Right renal pelvis (tissue), 4 donors: ENCODE measurements at regions not wholly inside any gene's neighbourhood (a gene's known extent, or its start where the extent isn't known, plus 50 kb on each side); places are given as distances from the start of the nearest gene placed in this dataset.
"Not testable (repeated sequence)": the region's sequence is repeated elsewhere in the genome, so short reads cannot be mapped to it uniquely, and the experiment has no call there.

Source experiments
- DNase-seq, 4 donors: peaks; one replicate each; pipeline ENCODE4 v3.0.0-alpha.2; 2013; ENCODE audit warnings: low read depth in 4 of 4, low spot score in 3 of 4, missing footprints in 1 of 4

DNA sequence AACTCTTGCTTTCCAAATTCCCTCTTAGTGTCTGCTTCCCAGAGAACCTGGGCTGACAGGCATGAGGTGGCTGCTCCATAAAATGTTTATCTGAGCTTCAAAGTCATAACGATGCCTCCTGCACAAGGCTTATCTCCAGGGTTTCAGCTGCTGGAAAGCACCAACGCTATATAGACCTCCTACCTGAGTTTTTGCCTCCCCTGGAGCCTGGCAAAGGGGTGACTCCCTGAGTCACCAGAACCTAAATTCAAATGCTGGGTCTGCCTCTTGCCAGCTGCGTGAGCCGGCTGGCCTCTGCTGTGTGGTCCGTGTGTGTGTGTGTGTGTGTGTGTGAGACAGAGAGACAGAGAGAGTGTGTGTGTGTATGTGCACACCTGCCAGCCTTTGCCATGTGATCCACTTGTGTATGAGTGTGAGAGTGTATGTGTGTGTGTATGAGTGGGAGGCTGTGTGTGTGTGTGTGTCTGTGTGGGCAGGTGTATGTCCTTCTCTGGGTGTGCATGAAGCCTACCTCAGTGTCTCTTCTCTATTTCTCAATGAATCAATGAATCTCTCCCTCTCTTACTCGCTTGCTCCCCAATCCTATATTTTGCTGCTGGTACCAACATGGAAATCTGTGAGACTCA is 714.9 kb downstream of the MATN1 start:
- DNase-seq = no peak

DNA sequence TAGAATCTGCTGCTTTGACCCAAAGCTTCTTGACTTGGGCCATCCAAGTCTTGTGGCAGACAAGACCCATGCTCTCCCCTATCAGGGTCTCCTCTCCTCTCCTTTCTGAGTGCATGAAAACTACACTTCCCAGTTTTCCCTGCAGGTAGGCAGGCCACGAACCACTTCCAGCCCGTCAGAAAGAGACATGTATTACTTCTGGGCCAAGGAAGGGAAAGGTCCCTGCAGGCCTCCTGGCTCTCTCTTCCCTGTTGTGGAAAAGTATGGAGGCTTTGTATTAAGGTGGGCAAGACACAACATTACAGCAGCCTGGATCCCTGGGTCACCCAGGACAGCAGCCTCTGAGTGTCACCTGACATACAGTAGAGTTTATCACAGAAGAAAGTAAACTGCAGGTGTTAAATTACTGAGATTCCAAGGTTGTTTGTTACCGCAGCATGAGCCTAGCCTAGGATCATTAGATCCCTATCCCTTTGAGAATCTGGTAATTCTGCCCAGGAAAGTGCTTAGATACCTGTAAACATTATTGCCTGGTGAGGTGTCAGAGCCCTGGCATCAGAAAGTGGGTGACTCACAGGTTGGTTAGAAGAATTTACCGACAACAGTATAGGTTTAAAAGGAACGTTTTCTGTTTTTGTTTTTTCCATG is 717.3 kb downstream of the MATN1 start:
- DNase-seq = no peak

DNA sequence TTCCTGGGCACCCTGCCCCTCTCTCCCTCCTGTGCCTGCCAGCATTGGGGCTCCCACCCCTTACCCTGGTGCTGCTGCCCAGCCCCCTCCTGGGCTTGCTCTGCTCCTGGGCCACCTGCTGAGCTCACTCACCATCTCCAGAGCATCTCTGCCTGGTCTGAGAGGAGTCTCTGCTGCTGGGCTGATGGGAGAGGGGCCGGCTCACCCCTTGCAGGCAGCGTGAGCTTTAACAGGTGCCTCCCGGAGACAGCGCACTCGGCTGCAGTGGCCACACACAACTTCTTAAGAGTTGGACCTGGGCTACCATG is 721.7 kb downstream of the MATN1 start:
- no peak for DNase-seq

DNA sequence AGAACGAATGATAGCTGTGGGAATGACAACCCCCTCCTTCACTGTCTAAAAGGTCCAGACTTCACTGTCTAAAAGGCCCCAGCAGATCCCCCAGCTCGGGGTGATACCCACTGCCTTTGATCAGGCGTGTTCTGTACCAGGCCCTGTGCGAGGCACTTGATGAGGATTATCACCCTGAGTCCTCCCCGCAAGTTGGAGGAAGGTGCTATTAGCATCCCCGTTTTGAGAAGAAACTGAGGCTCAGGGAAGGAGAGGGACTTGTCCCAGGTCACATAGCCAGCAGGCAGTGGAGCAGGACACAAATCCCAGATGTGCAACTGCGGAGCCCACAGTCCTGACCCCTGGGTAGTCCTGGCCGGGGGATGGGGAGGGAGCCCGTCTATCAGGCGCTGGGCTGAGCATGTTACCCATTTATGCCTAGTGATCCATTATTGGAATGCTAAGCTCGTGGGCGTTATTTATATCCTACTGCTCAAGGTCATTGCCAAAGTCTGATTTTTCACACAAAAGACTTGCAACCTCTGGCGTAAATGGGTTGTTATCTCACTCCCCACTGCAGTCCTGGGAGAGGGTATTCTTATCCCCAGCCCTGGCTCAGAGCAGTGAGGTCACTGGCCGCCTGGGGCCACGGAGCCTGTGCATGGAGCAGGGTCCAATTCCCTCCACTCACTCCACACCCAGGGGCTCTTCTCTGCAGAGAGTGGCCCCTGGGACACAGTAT is 722.2 kb downstream of the MATN1 start:
- no peak for DNase-seq

DNA sequence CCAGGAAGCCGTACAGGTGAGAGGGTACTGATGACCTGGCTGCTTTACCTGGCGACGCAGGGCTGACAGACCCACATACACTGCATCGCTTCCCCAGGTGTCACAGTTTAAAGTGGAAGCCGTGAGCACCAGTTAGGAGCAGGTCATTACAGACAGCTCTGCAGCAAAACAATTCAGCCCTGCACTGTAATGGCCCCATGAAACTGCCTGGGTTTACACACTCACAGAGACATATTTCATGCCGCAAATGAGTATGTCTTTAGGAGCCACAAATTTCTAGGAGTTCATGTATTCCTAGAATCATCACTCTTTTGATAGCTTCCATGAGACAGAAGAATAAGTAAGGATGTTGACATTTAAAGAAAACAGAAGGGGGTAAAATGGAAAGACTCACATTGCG is 723.1 kb downstream of the MATN1 start:
- DNase-seq = no peak

DNA sequence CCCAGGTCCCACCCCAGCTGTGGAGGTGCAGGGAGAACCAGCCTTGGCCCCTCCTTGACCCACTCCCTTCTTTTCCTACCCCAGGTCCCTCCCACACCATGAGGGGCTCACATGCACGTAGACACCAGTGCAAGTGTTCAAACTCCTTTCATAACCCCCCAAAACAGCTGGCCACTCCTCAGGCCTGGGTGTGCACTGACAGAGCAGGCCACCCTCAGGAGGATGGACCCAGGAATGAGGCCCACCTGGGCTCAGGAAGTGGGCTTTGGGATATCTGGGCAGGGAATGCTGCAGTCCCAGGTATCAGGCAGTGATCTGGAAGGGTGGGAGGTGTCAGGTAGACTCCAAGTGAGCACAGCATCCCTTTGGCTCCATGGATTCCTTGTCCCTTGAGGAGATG is 723.8 kb downstream of the MATN1 start:
- DNase-seq = no peak

DNA sequence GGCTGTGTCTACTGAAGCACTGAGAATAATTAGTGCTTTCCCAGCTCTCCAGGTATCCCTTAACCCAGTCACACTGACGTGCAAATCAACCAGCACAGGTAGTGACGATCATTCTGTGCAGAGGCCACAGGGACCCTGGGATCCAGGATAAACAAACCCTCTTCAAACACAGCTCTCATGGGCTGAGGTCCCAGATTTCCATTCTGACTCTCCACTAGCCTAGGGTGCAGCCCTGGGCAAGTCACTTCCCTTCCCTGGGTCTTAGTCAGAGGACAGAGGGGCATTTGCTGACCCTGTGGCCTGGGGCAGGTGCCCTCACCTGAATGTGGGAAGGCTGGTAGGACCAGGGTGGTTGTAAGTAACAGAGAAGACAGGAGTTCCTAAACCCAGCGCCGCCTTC is 724.7 kb downstream of the MATN1 start:
- DNase-seq = no peak

DNA sequence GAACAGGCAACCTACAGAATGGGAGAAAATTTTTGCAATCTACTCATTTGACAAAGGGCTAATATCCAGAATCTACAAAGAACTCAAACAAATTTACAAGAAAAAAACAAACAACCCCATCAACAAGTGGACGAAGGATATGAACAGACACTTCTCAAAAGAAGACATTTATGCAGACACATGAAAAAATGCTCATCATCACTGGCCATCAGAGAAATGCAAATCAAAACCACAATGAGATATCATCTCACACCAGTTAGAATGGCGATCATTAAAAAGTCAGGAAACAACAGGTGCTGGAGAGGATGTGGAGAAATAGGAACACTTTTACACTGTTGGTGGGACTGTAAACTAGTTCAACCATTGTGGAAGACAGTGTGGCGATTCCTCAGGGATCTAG is 725.6 kb downstream of the MATN1 start:
- DNase-seq = not testable (repeated sequence)

DNA sequence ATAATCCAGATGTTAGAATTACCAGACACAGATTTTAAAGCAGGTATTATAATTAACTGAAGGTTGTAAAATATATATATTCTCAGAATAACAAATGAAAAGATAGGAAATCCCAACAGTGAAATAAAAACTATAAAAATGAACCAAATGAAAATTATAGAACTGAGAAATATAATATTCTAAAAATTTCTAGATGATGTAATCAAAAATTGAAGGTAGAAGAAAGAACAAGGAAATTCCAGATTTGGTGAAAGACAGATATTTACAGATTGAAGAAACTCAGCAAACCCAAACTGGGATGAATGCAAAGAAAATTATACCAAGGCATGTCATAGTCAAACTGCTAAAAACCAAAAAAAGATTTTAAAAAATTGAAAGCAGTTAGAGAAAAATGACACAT is 729.4 kb downstream of the MATN1 start:
- no peak for DNase-seq

DNA sequence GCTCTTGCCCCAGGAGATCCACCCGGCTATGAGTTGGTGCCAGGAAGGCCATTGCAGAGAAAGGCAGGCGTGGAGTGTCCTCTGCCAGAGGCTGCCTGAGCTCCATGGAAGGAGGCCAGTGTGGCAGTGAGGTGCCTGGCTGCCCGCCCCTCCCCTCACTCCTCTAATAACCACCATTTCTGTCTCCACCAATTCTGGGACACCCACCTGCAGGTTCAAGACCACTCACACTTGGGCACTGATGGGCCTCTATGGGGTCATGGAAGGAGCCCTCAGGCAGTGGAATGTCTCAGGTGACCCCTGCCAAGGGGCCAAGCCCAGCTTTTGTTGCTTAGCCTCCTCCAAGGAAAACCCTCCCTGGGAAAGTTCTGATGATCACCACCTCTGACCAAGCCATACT is 731.6 kb downstream of the MATN1 start:
- DNase-seq = no peak

DNA sequence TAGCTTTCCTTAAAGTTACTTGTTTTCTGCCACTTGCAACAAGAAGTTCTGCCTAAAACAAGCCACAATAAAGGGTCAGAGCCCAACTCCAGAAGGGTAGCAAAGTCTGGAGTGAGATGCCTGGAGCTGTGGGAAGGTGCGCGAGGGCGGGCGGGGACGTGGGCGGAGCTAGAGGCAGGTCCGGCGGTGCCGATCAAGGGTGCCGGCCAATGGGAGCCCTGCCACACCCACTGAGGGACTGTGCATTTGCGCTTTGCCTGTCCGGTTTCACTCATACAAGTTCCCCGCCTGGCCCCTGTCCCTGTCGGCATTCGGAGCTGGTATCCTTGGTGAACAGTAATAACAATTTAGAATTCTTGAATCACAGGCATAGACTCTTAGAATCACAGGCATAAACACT is 732.4 kb downstream of the MATN1 start:
- DNase-seq = no peak

DNA sequence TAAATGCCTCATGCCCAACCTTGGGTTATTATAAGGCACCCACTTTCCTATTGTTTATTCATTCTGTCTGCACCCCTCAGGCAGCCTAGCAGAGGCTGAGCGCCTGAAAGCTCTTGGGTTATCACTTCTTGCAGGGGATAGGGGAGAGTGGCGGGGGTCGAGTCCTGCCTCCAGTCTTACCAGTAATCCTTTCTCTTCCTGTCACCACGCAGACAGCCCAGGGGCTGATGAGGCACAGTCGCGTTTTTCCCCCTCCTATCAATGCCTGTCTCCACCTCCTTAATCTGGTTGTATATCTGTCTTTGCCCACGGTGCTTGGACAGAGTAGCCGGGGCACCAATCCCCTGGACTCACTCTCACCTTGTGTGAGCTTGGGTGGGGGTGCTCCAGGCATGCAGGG is 733.1 kb downstream of the MATN1 start:
- DNase-seq = no peak

DNA sequence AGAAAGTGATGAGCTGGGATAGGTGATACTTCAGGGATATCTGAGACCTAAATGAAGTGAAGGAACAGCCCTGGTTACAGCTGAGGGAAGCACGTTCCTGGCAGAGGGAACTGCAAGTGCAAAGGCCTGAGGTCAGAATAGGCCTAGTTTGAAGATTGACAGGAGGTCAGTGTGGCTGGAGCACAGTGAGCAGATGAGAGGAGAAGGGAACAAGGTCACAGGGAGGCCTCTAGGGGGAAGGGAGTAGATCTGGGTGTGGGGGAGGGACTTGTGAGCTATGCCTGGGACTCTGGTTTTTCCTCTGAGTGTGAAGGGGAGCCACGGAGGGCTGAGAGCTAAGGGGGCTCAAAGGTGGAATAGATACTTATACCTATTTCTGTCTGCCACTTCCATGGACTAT is 736.4 kb downstream of the MATN1 start:
- no peak for DNase-seq

DNA sequence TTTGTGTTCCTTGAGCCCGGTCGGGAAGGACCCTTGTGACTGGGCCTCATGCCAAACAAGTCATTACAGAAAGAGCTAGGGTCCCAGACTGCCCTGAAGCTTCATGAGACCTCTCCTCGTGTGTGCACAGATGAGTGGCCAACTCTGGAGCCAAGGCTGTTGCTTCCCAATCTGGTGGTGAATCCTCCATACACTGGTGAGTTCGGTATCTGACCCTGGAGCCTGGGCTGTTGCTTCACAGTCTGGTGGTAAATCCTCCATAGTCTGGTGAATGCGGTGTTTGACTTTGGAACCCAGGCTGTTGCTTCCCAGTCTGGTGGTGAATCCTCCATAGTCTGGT is 737.8 kb downstream of the MATN1 start:
- no peak for DNase-seq

DNA sequence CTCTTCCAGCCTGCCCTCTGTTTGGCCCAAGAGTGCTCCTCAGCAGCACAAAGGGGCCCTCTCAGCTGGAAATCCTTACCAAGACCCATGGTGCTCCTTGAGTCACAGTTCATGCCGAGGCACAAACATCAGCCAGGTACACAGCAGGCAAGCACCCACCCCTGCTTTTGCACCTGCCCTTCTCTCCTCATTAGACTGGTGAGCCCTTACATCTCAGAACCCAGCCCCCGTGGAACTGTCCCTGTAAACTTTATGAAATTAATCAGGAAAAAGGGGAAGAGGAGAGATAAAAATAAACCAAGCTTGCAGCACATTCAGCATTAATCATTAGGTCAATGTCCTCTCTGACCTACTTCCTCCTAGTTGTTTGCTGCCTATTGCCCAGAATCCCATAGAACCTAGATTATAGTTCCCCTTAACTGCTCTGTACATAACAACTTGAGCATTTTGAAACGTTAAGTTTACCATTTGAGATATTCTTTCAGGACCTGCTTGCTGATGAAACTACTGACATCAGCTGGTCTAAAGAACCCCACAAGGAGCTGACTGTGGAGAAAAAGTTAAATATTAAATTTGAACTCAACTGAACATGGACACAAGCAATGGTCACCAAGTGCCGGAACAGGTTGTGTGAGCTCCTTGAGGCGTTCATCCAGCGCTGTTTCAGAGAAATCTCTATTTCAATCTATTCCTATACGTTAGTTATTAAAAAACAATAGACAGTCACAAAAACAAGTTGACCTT is 738.4 kb downstream of the MATN1 start:
- peak in 1 of 4 donors; percentile 27 for DNase-seq

DNA sequence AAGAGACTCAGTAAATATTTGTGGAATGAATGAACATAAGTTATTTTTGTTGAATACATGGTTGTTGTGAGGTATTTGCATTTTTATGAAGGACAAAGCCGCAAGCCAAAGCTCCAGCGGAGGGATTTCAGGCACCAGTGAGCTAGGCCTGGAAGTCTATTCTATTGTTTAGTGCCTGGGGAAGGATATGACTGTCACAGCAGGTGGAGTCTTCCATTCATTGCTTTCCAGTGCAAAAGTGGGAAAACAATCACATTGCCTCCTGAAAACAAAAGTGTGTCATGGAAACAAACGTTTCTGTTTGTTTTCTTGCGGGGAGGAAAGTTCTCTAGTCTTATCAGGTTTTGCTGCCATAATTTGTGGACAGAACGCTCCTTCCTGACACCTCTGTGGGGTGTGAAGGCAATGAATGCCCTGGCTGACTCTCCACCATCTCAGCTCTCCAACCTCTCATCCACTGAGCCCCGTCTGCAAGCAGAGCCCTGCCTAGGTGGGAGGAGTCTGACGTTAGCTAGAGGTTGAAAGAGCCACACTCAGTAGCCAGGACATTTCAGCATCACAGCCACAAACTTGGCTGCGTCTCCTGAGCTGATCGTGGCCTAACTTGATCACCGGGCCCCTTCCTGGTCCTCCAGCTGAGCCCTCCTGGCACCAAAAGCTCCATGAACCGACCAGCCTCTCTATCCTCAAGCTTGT is 739.1 kb downstream of the MATN1 start:
- DNase-seq = no peak

DNA sequence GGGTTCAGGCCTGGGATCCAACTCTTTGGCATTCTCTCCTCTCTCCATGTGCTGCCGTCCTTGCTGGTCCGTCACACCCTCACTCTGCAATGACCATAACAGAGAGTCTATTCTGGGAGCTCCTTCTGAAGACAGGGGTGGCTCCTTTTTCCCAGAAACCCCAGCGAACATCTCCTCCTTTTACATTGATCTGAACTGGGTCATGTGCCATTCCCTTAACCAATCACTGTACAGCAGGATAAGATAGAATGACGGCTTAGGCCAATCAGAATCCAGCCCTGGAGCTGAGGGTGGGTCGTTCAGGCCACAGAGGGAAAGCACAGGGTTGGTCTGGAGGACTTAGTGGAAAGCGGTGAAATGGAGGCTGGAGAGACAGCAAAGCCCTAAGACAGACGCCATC is 740.1 kb downstream of the MATN1 start:
- no peak for DNase-seq

DNA sequence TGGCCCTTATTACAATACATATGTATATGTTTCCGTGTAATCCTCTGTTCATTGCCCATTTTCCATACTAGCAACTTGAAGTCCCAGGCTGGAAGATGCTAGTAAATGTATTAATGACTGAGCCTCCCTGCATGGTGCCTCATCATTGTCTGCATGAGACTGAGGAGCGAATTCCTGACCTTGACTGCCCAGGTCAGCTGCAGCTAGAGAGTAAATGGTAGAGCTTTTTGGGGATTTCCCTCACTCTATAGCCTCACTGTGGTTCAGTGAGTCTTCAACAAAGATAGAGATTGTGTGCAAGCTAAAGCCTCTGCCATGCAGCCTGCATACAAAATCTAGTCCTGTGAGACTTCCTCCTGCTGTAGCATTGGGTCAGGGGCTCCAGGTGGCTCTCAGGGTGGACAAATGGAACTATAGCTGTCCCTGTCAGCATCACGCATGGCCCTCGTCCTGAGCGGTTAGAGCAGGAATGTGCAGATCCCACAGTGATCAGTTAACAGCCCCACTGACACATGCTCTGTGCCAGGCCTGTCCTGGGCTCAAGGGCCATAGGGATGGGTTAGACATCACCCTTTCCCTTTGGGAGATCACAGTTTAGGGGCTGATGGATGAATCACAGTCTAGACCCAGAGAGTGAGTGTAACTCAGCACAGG is 741.7 kb downstream of the MATN1 start:
- no peak for DNase-seq

DNA sequence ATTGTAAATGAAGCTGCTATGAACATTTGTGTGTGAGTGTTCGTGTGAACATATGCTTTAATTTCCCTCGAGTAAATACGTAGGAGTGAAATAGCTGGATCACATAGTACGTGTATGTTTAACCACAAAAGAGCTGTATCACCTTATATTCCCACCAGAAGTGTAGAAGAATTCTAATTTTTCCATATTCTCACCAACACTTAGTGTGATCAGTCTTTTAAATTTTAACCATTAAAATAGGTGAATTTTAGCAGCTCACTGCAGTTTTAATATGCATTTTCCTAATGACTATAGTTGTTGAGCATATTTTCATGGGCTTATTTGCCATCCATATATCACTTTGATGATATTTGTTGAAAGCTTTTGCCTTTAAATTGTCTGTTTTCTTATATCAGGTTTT is 741.2 kb downstream of the PTPRU start:
- DNase-seq = no peak

DNA sequence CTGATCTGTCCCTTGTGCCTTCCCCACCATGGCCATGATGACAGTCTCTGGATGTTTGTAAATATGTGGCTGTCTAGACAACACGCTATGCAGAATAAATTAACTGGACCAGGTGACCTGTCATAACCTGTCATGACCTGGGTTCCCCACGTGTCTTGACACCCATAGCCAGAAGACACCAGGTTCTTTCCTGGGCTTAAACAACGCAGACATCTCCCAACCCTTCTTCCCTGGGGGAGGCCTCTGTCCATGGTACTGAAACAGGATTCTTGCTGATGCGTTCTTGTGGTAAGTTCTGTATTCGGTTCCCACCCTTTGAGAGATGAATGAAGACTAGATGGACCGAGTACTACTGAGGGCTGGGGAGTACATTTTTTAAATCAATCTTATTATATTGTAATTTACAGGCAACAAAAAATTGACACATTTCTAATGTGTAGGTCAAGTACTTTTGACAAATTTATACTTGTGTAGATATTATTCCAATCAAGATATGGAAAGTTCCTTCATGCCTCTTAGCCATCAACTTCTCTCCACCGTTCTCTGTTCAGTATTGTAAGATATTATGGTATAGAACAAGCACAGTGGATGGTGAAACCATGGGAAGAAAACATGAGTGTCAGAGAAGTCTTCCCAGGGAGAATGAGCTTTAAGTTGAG is 738.8 kb downstream of the PTPRU start:
- DNase-seq = peak in 3 of 4 donors; percentile 38 to 47 (median 38)
